Spleen (tissue), 3 donors: ENCODE measurements at regions not wholly inside any gene's neighbourhood (a gene's known extent, or its start where the extent isn't known, plus 50 kb on each side); places are given as distances from the start of the nearest gene placed in this dataset.

ENCODE experiments used
- POLR2A ChIP-seq, 3 donors: fragments of 450-650 bp; IDR thresholded peaks; one replicate each; pipeline ENCODE4 v1.5.1; 2017; ENCODE audit warnings: antibody characterized with exemption in 3 of 3, mild to moderate bottlenecking in 1 of 3
- POLR2AphosphoS5 ChIP-seq, 3 donors: sonication (generic); formaldehyde crosslinking; IDR thresholded peaks; one replicate each; pipeline ENCODE4 v1.5.1; 2017; ENCODE audit warnings: antibody characterized with exemption in 3 of 3

DNA sequence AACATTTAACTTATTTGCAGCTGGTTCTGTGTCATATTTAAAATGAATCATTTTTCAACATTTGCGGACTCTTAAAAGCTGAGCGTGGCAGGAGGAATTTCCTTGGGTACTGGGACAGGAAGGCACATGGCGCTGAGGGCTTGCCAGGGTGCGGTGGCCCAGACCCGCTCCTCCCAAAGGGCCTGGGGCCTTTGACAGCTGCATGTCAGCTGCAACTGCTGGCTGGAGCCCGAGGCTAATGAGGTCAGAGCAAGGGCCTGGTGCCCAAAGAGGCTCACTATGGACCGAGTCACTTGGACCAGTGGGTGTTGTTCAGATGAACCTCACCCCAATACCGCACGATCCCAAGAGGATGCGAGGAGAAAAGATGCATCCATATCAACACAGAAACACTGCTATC is 326.9 kb downstream of the CTTN start:
- TF ChIP-seq POLR2A (IDR thresholded peaks at IDR 0.05) (no peak), POLR2AphosphoS5 (IDR thresholded peaks at IDR 0.05) (no peak)
